ENCODE measurements at regions not wholly inside any gene's neighbourhood (a gene's known extent, or its start where the extent isn't known, plus 50 kb on each side); places are given as distances from the start of the nearest gene placed in this dataset.

DNA sequence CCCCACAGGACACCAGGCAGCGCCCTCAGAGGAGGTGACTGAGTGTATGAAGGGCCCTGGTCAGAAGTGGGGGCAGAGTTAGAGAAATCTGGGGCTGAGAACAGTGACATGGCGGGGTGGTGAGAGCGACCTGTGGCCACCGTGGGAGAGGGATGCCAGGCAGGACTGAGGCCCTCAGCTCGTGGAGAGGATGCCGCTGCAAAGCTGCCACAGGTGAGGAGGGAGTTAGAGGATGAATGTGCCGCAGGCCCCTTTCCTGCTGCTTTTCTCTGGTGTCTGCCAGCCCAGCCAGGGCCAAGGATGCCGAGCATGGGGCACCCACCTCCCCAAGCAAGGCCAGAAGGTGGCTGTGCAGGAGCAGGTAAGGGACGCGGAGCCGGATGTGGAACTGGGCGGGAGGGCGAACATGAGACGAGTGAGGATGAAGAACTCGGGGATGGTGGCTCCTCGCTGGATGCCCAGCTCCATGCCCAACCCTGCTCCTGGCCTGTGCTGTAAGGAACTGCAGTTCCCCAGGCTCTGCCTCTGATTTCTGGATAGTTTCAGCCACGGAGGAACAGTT, 269.2 kb upstream of the HDAC4 start:
- H3K27ac ChIP-seq (ENCODE audit: low read length) = no peak overlapping the region
- H3K4me1 ChIP-seq (ENCODE audit: control insufficient read depth, insufficient read depth, low read length) = no peaks in the 10 kb centered on the region
- no peaks in the 10 kb centered on the region for H3K27me3 ChIP-seq (ENCODE audit: control insufficient read depth, insufficient read depth, low read length)
- no peaks in the 10 kb centered on the region for H3K9me3 ChIP-seq (ENCODE audit: control insufficient read depth, insufficient read depth, low read length)
- H3K4me3 ChIP-seq (ENCODE audit: low read length) = no peak overlapping the region
- no peak for DNase-seq (ENCODE audit: low read depth, low spot score)
- WGBS (ENCODE audit: insufficient coverage, insufficient read length) = no CpG with 5 or more reads among the region's 17 CpGs
- H3K36me3 ChIP-seq (ENCODE audit: control insufficient read depth, insufficient read depth, low read length) = no peaks in the 10 kb centered on the region

DNA sequence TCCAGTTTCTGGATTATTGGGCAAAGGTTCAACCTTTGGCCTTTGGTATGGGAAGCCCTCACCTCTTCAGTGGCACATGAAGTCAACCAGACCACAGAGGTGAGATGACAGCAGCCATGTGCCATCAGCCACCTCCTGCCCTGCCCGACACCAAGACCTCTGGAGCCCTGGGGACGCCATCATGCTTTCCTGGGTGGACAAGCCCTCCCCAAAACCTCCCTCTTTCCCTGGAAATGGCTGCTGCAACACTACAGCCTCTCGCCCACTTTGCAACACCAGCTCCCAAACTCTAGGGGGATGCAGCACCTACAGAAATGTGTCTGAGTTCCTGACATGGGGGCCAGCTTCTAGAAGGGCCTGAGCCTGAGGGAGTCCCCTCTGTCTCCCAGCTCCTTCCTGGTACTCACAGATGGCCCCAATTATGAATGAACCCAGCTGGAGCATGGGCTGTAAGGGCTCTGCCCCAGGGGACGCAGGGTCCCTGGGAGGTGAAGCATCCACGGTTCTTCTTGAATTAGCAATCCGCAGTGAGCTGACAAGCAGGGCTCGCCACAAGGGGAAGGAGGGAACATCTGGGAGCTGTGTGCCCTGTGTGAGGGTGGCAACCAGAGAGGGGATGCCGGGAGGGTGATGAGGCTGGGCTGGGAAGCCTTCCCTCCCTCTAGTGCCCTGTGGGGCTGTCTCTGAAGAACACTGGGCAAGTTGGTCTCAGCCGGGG, 268.5 kb upstream of the HDAC4 start:
- no peaks in the 10 kb centered on the region for H3K9me3 ChIP-seq (ENCODE audit: control insufficient read depth, insufficient read depth, low read length)
- H3K36me3 ChIP-seq (ENCODE audit: control insufficient read depth, insufficient read depth, low read length) = no peaks in the 10 kb centered on the region
- DNase-seq (ENCODE audit: low read depth, low spot score) = no peak
- H3K27ac ChIP-seq (ENCODE audit: low read length) = no peak overlapping the region
- H3K4me1 ChIP-seq (ENCODE audit: control insufficient read depth, insufficient read depth, low read length) = no peaks in the 10 kb centered on the region
- no peaks in the 10 kb centered on the region for H3K27me3 ChIP-seq (ENCODE audit: control insufficient read depth, insufficient read depth, low read length)
- H3K4me3 ChIP-seq (ENCODE audit: low read length) = no peak overlapping the region
- no CpG with 5 or more reads among the region's 9 CpGs for WGBS (ENCODE audit: insufficient coverage, insufficient read length)

- DNase-seq (ENCODE audit: low read depth, low spot score) = no peak
- H3K9me3 ChIP-seq (ENCODE audit: control insufficient read depth, insufficient read depth, low read length) = no peaks in the 10 kb centered on the region
- H3K4me3 ChIP-seq (ENCODE audit: low read length) = no peak overlapping the region
- H3K27ac ChIP-seq (ENCODE audit: low read length) = no peak overlapping the region
- no peaks in the 10 kb centered on the region for H3K36me3 ChIP-seq (ENCODE audit: control insufficient read depth, insufficient read depth, low read length)
- WGBS (ENCODE audit: insufficient coverage, insufficient read length) = no CpG with 5 or more reads among the region's 3 CpGs
- no peaks in the 10 kb centered on the region for H3K27me3 ChIP-seq (ENCODE audit: control insufficient read depth, insufficient read depth, low read length)
- H3K4me1 ChIP-seq (ENCODE audit: control insufficient read depth, insufficient read depth, low read length) = no peaks in the 10 kb centered on the region
These were observed 267.8 kb upstream of the HDAC4 start for GRCh38 chr2:239668651-239669050.

- Histone ChIP-seq H3K4me3 (ENCODE audit: low read length) (no peak overlapping the region), H3K9me3 (ENCODE audit: control insufficient read depth, insufficient read depth, low read length) (no peaks in the 10 kb centered on the region), H3K27me3 (ENCODE audit: control insufficient read depth, insufficient read depth, low read length) (no peaks in the 10 kb centered on the region), H3K27ac (ENCODE audit: low read length) (no peak overlapping the region), H3K4me1 (ENCODE audit: control insufficient read depth, insufficient read depth, low read length) (no peaks in the 10 kb centered on the region), H3K36me3 (ENCODE audit: control insufficient read depth, insufficient read depth, low read length) (no peaks in the 10 kb centered on the region)
- WGBS (ENCODE audit: insufficient coverage, insufficient read length) = no CpG with 5 or more reads among the region's 8 CpGs
- DNase-seq (ENCODE audit: low read depth, low spot score) = no peak
These were observed 267.2 kb upstream of the HDAC4 start for GRCh38 chr2:239668042-239668441.

GRCh38 chr2:239667431-239667985, 266.7 kb upstream of the HDAC4 start:
- DNase-seq (ENCODE audit: low read depth, low spot score) = no peak
- no peak overlapping the region for H3K27ac ChIP-seq (ENCODE audit: low read length)
- H3K4me3 ChIP-seq (ENCODE audit: low read length) = no peak overlapping the region
- no peaks in the 10 kb centered on the region for H3K4me1 ChIP-seq (ENCODE audit: control insufficient read depth, insufficient read depth, low read length)
- H3K36me3 ChIP-seq (ENCODE audit: control insufficient read depth, insufficient read depth, low read length) = no peaks in the 10 kb centered on the region
- WGBS (ENCODE audit: insufficient coverage, insufficient read length) = no CpG with 5 or more reads among the region's 10 CpGs
- H3K9me3 ChIP-seq (ENCODE audit: control insufficient read depth, insufficient read depth, low read length) = no peaks in the 10 kb centered on the region
- H3K27me3 ChIP-seq (ENCODE audit: control insufficient read depth, insufficient read depth, low read length) = no peaks in the 10 kb centered on the region

DNA sequence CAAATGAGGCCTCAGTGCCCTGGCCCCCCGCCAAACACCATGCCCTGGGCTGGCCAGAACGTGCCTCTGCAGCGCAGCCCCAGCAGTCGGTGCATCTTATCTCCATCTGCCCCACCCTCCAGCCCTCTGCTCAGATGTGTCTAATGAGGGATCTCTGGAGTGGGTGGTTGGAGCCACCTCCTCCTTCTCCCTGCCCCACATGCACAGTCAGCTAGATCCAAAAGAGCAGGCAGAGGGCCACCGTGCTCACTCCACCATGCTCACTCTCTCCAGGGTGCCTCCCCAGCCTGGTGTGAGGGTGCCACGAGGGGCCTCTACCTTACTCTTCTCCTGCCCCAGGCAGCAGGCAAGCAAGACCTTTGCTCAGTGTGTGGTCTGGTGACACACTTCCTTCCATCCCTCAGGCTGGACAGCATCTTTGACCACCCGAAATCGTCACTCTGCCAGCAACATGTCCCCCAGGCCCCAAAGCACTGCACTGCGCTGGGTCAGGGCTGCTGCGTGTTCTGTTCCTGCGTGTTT, 266.1 kb upstream of the HDAC4 start:
- Histone ChIP-seq H3K36me3 (ENCODE audit: control insufficient read depth, insufficient read depth, low read length) (no peaks in the 10 kb centered on the region), H3K9me3 (ENCODE audit: control insufficient read depth, insufficient read depth, low read length) (no peaks in the 10 kb centered on the region), H3K4me3 (ENCODE audit: low read length) (no peak overlapping the region), H3K27me3 (ENCODE audit: control insufficient read depth, insufficient read depth, low read length) (no peaks in the 10 kb centered on the region), H3K27ac (ENCODE audit: low read length) (no peak overlapping the region), H3K4me1 (ENCODE audit: control insufficient read depth, insufficient read depth, low read length) (no peaks in the 10 kb centered on the region)
- no CpG with 5 or more reads among the region's 11 CpGs for WGBS (ENCODE audit: insufficient coverage, insufficient read length)
- DNase-seq (ENCODE audit: low read depth, low spot score) = no peak

DNA sequence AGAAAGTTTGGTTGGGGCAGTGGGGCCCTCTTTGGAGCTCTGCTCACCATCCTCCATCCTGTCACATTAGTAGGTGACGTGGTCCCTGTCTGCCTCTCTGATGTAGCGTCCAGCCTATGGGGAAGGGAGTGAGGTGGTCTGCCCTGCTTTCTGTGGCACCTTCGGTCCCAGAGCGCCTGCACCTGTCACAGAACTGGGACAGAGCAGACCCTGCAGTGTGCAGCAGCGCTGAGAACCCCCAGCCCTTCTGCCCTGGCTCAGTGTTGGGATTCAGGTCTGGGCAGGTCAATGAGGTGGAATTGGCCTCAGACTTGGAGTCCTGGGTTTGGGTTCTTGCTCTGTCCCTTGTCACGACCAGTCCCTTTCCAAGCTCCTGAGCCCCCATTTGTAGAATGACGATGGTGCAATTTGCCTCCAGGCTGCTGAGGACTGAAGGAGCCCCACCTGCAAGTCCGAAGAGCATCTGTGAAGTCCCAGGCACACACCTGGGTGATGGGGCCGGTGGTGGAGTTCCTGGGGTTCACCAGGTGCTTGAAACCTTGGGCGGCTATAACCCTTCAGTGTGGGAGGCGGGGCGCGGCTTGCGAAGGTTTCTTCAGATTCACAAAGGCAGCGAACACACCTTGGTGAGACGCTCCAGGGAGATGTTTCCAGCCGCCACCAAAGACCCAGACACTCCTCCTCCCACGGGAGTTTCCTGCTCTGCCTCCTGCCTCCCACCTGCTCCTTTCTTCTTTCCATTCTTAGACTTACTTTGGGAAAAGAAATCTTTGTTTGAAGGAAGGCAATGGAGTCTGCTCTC, 265.4 kb upstream of the HDAC4 start:
- no peaks in the 10 kb centered on the region for H3K9me3 ChIP-seq (ENCODE audit: control insufficient read depth, insufficient read depth, low read length)
- no CpG with 5 or more reads among the region's 18 CpGs for WGBS (ENCODE audit: insufficient coverage, insufficient read length)
- H3K36me3 ChIP-seq (ENCODE audit: control insufficient read depth, insufficient read depth, low read length) = no peaks in the 10 kb centered on the region
- no peak overlapping the region for H3K27ac ChIP-seq (ENCODE audit: low read length)
- H3K27me3 ChIP-seq (ENCODE audit: control insufficient read depth, insufficient read depth, low read length) = no peaks in the 10 kb centered on the region
- H3K4me3 ChIP-seq (ENCODE audit: low read length) = no peak overlapping the region
- DNase-seq (ENCODE audit: low read depth, low spot score) = no peak
- H3K4me1 ChIP-seq (ENCODE audit: control insufficient read depth, insufficient read depth, low read length) = no peaks in the 10 kb centered on the region

DNA sequence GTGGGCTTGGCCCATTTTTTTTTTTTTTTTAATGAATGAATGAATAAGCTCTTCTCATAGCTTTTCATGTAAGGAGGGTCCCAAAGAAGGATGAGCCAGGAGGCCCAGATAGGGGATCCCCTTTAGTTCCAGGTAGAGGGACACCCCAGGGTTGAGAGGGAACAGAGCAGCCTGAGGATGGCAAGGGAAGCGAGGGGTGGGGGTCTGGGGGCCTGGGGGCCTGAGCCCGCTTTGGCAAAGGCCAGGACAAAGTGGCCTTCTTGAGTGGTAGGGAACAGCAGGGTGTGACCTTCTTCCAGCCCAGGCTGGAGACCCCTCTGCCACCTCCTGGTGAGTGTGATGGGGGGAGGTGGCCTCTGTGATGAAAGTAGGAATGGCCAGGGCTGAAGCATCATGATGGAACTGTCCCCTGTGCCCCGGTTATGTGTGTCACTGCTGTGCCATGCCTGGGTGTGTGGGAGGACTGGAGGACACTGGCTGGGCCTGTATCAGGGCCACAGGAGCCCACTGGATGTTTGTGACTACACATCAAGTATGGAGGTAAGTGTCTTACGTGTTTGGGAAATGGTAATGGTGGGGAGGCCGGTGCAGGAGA, 263.5 kb upstream of the HDAC4 start:
- Histone ChIP-seq H3K27me3 (ENCODE audit: control insufficient read depth, insufficient read depth, low read length) (no peaks in the 10 kb centered on the region), H3K4me1 (ENCODE audit: control insufficient read depth, insufficient read depth, low read length) (no peaks in the 10 kb centered on the region), H3K36me3 (ENCODE audit: control insufficient read depth, insufficient read depth, low read length) (no peaks in the 10 kb centered on the region), H3K9me3 (ENCODE audit: control insufficient read depth, insufficient read depth, low read length) (no peaks in the 10 kb centered on the region), H3K4me3 (ENCODE audit: low read length) (no peak overlapping the region), H3K27ac (ENCODE audit: low read length) (no peak overlapping the region)
- WGBS (ENCODE audit: insufficient coverage, insufficient read length) = no CpG with 5 or more reads among the region's 5 CpGs
- no peak for DNase-seq (ENCODE audit: low read depth, low spot score)

GRCh38 chr2:239663364-239663924, 262.6 kb upstream of the HDAC4 start:
- H3K27ac ChIP-seq (ENCODE audit: low read length) = no peak overlapping the region
- DNase-seq (ENCODE audit: low read depth, low spot score) = no peak
- H3K36me3 ChIP-seq (ENCODE audit: control insufficient read depth, insufficient read depth, low read length) = no peaks in the 10 kb centered on the region
- no peaks in the 10 kb centered on the region for H3K4me1 ChIP-seq (ENCODE audit: control insufficient read depth, insufficient read depth, low read length)
- no peaks in the 10 kb centered on the region for H3K27me3 ChIP-seq (ENCODE audit: control insufficient read depth, insufficient read depth, low read length)
- no CpG with 5 or more reads among the region's 9 CpGs for WGBS (ENCODE audit: insufficient coverage, insufficient read length)
- no peaks in the 10 kb centered on the region for H3K9me3 ChIP-seq (ENCODE audit: control insufficient read depth, insufficient read depth, low read length)
- no peak overlapping the region for H3K4me3 ChIP-seq (ENCODE audit: low read length)
